Nucleus accumbens (tissue), 56 donors: ENCODE measurements at regions not wholly inside any gene's neighbourhood (a gene's known extent, or its start where the extent isn't known, plus 50 kb on each side); places are given as distances from the start of the nearest gene placed in this dataset.
"Not testable (repeated sequence)": the region's sequence is repeated elsewhere in the genome, so short reads cannot be mapped to it uniquely, and the experiment has no call there.

Experiments used
- DNase-seq, 56 donors: peaks; one replicate each; lab custom pipeline; 2025; lab: John Stamatoyannopoulos, UW

DNA sequence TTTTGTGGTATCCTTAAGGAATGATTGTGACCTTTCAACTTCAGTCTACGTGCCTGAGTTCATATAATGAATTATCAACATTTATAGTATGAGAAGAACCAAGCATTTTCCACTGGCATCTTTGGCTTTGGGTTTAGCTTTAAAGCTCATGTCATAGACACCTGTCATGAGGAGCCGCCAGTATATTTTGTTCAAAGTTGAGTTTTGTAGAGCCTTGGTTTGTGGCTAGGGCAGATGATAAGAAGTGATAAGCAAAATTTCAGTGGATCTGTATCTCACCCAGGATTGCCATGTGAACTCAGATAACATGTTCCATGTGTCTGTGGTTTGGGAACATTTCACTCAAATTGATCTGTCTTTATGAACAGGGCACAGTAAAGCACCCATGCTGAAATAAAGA is 873.2 kb downstream of the STPG2 start:
- no peak for DNase-seq

DNA sequence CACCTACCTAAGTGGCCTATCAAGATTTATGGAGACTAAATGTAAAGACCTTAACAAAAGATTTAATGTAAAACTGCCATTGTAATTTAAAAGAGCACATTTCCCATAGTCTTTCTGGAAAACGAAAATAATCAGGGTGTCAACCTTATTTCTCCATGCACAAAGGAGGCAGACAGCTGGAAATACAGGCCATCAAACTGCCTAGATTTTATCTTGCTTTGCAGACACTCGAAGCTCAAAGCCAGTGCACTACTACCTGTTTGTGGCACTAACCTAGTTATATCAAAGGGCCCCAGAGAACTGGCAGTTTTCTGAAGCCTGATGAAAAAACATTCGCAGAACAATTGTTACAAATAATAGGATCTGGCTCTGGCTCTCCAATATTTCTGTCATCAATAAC is 863.9 kb downstream of the STPG2 start:
- DNase-seq: no peak

- DNase-seq: no peak
These were observed 842.7 kb downstream of the STPG2 start for GRCh38 chr4:97300561-97300960.

DNA sequence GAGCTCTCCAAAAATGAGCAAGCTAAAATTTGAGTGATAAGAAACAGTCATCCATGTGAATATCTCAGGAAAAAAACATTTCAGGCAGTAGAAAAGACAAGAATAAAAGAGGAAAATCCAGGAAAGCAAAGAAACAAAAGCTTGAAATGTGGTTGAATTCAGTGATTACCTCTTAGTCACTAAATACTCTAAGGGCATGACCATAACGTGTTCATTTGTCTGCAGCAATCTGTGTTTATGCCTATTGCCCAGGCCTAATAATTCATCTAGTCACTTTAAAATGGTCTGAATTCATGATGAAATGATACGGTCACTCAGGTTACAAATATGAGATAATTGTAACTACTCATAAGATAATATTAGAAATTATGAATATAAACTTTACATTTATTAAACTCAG is 837.9 kb downstream of the STPG2 start:
- no peak for DNase-seq

DNA sequence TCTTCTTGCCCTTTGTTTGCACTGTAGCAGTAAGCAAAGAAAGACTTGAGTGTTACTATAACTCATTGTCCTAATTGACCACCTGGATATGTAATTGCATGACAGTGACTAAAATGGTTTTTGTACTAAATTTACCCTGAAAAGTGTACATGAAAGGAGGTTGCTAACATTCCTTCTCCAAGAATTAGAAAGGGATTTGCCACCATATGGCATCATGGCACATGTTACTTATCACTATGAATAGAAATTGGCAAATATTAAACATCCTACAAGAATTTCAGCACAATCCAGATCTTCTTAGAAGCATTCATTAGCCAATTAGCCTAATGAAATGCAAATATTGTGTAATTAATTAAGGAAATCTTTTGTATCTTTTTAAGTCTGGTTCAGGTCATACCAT is 834.2 kb downstream of the STPG2 start:
- DNase-seq: no peak

DNA sequence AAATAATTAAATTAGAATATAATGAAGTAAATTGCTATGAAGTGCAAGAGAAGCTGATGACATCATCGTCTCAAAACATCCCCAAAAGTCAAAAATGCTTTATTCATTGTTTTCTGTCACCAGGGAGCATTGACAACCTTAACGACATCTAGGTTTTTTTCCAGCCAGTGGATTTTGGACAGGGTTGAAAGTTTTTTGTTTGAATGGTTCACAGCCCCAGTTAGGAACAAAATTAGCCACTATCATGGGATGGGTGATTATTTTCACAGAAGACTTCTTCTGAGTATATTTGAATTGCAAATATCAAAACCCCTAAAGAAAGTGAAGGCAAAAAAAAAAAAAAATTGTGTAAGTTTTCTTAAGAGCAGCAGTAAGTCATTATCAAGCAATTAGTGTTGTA is 826.1 kb downstream of the STPG2 start:
- DNase-seq: no peak

DNA sequence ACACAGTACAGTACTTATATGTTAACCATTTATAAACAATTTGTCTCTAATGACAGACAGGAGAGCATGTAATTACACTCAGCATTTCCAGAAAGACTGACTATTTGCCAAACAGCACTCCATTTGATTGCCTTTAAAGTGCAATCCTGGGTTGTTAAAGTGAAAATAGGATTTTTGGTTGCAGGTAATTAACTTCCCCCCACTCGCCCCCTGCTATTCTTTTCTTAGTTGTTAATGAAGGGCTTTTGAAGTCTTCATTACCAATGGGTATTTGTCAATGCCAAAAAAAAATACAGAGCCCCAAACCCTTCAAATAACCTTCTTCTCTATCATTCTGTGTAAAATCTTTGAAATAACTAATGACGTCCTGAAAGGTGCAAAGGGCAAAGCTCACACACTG is 825.6 kb downstream of the STPG2 start:
- DNase-seq: no peak

- not testable (repeated sequence) for DNase-seq
These were observed 817.5 kb downstream of the STPG2 start for GRCh38 chr4:97325751-97326150.

DNA sequence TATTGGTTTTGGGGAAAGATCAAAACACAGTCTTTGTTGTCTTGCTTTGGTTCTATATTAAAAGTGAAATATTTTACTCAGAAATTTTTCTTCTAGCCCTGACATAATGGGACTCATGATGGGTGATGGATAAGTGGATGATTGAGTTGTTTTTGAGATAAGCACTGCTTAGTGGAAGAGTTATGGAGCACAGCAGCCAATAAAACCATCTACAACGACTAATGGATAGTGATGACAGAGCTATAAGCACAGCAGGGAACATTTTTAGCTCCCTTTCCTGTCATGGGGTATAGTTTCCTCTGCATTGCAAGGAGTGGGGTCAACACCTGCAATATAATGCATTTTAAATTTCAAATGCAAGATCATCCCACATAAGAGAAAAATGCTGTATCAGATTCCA is 812.4 kb downstream of the STPG2 start:
- no peak for DNase-seq

DNA sequence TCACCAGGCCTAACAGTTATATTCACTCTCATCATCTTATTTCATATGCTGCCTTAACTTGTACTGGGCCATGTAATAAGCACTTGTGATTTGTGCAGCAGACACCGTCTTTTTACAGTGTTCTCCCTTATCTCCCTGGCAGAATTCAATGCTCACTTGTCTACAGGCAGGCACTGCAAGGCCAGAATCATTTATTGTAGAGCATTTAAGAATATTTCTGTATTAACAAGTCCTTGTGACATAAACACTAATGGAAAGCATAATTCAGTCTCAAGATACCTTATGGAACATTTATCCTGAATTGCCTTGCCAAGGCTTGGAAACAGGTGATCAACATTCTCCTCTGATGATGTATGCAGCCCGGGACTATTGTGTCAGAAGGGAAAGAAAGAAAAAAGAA is 808.9 kb downstream of the STPG2 start:
- DNase-seq: no peak

- DNase-seq: no peak
These were observed 793.6 kb downstream of the STPG2 start for GRCh38 chr4:97349468-97350186.

DNA sequence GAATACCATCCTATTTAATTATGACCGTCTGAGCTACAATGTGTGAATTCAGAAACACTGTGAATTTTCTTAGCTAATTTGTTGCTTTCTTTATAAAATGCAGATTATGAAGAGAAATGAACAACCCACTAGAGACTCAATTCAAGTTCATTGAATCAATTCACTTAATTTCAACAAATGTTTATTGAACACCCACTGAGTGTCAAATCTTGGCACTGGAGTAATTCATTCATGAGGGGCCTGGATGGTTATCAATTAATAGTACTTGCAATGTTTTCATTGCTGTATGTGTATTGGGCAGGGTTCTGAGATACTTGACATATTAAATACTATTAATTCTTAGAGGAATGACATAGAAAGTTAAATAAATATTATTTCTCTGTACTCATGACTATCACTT is 789.4 kb downstream of the STPG2 start:
- DNase-seq: no peak

- DNase-seq: no peak
These were observed 783.5 kb downstream of the STPG2 start for GRCh38 chr4:97359826-97360225.

GRCh38 chr4:97360733-97361132 is 782.5 kb downstream of the STPG2 start:
- no peak for DNase-seq

GRCh38 chr4:97367878-97368277 is 775.4 kb downstream of the STPG2 start:
- DNase-seq: no peak

DNA sequence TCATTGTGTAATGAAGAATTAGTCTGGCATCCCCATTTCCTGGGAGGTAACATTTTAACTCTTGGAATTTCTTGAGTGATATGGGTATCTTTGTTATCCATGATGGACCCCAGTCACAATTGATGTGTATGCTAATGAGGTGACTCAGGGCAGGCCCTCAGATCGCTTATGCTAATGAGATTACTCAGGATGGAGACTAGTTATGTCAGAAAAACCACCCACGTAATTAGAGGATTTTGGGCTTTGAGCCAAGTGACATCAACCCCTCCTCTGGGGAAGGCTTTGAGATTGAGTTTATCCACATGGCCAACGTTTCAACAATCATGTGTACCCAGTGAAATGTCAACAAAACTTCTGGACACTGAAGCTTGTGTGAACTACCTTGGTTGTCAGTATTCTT is 772.7 kb downstream of the STPG2 start:
- DNase-seq: no peak

GRCh38 chr4:97374526-97374925 is 768.8 kb downstream of the STPG2 start:
- DNase-seq: no peak

DNA sequence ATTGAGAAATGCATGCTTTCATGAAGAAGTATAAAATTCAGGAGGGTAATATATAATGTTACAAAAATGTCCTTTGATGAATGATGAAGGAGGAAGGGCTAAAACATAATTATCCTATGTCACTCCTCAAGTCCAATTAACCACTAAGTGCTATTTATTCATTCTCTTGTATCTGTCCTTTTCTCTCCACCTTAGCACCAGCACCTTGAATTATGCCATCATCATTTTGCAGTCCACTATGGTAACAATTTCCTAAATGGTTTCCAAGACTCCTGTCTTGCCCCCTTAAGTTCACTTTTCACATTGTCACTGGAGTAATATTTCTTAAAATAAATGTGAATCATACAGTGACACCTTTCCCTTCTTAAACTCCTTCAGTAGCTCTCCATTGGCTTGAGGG is 756.3 kb downstream of the STPG2 start:
- no peak for DNase-seq

DNA sequence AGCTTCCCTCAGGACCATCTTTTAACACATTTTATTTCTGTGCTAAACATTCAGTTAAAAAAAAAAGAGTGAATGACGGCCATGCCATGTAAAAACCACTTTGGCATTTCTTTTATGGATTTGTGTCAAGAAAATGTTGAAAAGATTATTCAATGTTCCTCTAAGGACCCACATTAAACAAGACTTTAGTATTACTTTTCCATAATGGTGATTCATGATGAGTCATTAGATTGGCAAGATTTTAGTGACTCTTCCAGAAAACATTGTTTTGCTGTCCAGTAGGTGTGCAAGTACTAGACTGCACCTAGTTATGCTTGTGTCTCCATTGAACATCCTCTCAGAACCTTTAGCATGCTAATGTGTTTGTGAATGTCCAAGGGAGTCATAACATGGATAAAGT is 748.6 kb downstream of the STPG2 start:
- DNase-seq: no peak

GRCh38 chr4:97396097-97396496 is 747.2 kb downstream of the STPG2 start:
- no peak for DNase-seq

GRCh38 chr4:97396605-97397004 is 746.7 kb downstream of the STPG2 start:
- DNase-seq: no peak

- no peak for DNase-seq
These were observed 738.3 kb downstream of the STPG2 start for GRCh38 chr4:97404876-97405523.

DNA sequence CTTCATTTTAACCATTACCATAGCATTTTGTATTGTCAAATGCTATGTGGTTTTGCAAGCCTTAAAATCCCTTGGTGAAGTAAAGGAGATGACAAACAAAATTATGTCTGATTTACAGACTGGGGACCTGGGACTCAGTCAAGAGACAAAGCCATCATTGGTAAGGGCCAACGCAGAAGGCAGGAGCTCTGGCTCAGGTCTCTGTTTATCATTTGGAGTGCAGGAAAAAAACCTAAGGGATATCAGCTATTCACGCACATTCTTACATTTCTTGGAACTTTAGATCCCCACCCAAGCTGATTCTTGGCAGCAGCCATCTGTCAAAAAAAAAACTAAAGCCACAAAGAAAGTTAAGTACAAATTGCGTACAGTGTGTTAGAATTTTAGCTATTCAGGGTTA is 731.9 kb downstream of the STPG2 start:
- DNase-seq: no peak
